Parathyroid adenoma (tissue), 2 donors: ENCODE measurements at regions not wholly inside any gene's neighbourhood (a gene's known extent, or its start where the extent isn't known, plus 50 kb on each side); places are given as distances from the start of the nearest gene placed in this dataset.

Experiments
- H2AFZ ChIP-seq: fragments of 300-600 bp; sonication (generic); one replicate; pipeline ENCODE4 v1.7.0; 2017; ENCODE audit warnings: antibody characterized with exemption, mild to moderate bottlenecking
- H3K27ac ChIP-seq: fragments of 300-600 bp; sonication (generic); one replicate; pipeline ENCODE4 v1.7.0; 2017
- H3K27me3 ChIP-seq: fragments of 300-600 bp; sonication (generic); one replicate; pipeline ENCODE4 v1.7.0; 2017; ENCODE audit warnings: low read length; ENCODE audit not compliant: control insufficient read depth, insufficient read depth
- H3K36me3 ChIP-seq: fragments of 300-600 bp; sonication (generic); one replicate; pipeline ENCODE4 v1.7.0; 2017; ENCODE audit warnings: low read length; ENCODE audit not compliant: control insufficient read depth, insufficient read depth
- H3K4me1 ChIP-seq: fragments of 300-600 bp; sonication (generic); one replicate; pipeline ENCODE4 v1.7.0; 2017; ENCODE audit warnings: control low read depth
- H3K4me2 ChIP-seq: fragments of 300-600 bp; sonication (generic); one replicate; pipeline ENCODE4 v1.7.0; 2017; ENCODE audit warnings: low read length
- H3K4me3 ChIP-seq: fragments of 300-600 bp; sonication (generic); one replicate; pipeline ENCODE4 v1.7.0; 2017; ENCODE audit warnings: low read depth, low read length
- H3K79me2 ChIP-seq: fragments of 300-600 bp; sonication (generic); one replicate; pipeline ENCODE4 v1.7.0; 2017; ENCODE audit warnings: control low read depth
- H3K9ac ChIP-seq: fragments of 300-600 bp; sonication (generic); one replicate; pipeline ENCODE4 v1.7.0; 2017; ENCODE audit warnings: mild to moderate bottlenecking
- H3K9me3 ChIP-seq: fragments of 300-600 bp; sonication (generic); one replicate; pipeline ENCODE4 v1.7.0; 2017; ENCODE audit warnings: low read length; ENCODE audit not compliant: control insufficient read depth
- CTCF ChIP-seq: fragments of 300-600 bp; sonication (generic); IDR thresholded peaks from one replicate; pipeline ENCODE4 v1.7.0; 2017; ENCODE audit warnings: antibody characterized with exemption, mild to moderate bottlenecking
- donor health status: primary hyperparathyroidism.

DNA sequence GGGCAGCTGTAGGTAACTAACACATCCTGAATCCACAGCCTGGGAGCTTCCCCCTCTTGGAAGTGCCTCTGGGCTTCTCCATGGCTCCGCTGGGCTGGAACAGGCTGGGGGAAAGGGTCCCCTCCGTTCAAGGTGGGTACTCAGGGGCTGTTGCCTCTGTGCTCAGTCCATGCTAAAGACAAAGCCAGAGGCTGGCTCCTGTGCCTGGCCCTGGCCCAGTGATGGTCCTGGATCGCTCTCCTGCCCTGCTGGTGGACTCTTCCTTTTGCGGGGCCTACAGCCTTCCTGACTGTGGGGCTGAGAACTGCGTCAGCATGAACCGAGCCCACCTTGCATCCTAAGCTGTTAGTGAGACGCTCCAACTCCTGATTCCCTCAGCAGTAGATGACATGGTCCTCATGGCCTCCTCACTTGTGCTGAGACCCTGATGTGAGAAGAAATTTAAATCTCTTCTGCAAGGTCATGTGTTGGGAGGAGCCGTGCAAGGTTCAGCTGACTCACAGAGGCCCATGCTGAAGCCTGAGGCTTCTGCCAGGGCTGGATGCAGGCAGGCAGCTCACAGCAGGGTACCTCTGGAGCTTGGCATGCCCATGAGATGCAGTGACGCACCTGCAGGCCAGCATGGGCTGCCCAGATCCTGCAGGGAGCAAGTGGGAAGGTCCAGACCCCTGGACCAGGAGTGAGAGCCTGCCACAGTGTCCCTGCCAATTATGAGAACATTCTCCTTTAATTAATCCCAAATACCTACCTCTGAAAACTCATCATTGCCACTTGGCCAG lies 1285.5 kb downstream of the TBC1D22A start:
- Histone ChIP-seq H3K9ac (no peak overlapping the region), H2AFZ (no peak overlapping the region), H3K4me2 (no peak overlapping the region), H3K36me3 (no peaks in the 10 kb centered on the region), H3K4me3 (no peak overlapping the region), H3K27ac (no peak overlapping the region), H3K4me1 (no peaks in the 10 kb centered on the region), H3K27me3 (no peaks in the 10 kb centered on the region), H3K9me3 (no peaks in the 10 kb centered on the region), H3K79me2 (no peaks in the 10 kb centered on the region)
- no peak for TF ChIP-seq CTCF

GRCh38 chr22:48045369-48045768 lies 1282.9 kb downstream of the TBC1D22A start:
- H3K4me1 ChIP-seq = no peaks in the 10 kb centered on the region
- H2AFZ ChIP-seq = no peak overlapping the region
- no peaks in the 10 kb centered on the region for H3K36me3 ChIP-seq
- H3K27me3 ChIP-seq = no peaks in the 10 kb centered on the region
- no peak overlapping the region for H3K9ac ChIP-seq
- no peak overlapping the region for H3K4me3 ChIP-seq
- no peak for TF ChIP-seq CTCF
- no peak overlapping the region for H3K27ac ChIP-seq
- H3K79me2 ChIP-seq = no peaks in the 10 kb centered on the region
- H3K4me2 ChIP-seq = no peak overlapping the region
- H3K9me3 ChIP-seq = no peaks in the 10 kb centered on the region

DNA sequence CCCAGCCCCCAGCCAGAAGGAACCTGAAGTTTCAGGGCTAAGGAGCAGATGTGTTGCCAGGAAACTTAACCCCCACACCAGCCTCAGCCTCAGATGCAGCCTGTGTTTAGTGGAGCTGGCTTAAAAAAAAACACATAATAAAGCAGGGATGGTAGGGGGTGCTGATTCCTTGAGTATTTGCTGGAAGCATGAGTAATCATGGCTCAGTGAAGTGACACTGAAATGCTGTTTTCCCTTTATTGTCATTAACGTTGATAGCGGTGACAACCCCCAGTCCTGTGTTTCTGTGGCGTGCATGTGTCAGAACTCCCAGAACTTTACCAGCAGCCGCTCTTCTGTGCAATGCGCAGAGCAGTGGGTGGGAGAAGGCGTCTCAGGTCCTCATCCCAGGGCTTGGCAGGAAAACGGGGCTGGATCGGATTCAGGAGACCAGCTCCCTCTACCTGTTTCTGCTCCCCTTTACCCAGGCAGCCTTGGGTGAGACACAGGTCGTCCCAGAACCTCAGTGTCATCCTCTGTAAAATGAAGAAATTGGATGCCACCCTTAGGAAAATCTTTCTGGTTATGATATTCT lies 1282.1 kb downstream of the TBC1D22A start:
- no peak overlapping the region for H3K4me2 ChIP-seq
- no peaks in the 10 kb centered on the region for H3K36me3 ChIP-seq
- no peaks in the 10 kb centered on the region for H3K9me3 ChIP-seq
- no peaks in the 10 kb centered on the region for H3K79me2 ChIP-seq
- no peak overlapping the region for H3K27ac ChIP-seq
- H3K4me3 ChIP-seq = no peak overlapping the region
- no peak overlapping the region for H3K9ac ChIP-seq
- H3K27me3 ChIP-seq = no peaks in the 10 kb centered on the region
- H3K4me1 ChIP-seq = no peaks in the 10 kb centered on the region
- TF ChIP-seq CTCF = no peak
- no peak overlapping the region for H2AFZ ChIP-seq

GRCh38 chr22:48043581-48043980 lies 1281.1 kb downstream of the TBC1D22A start:
- no peak for TF ChIP-seq CTCF
- no peaks in the 10 kb centered on the region for H3K79me2 ChIP-seq
- H3K36me3 ChIP-seq = no peaks in the 10 kb centered on the region
- H2AFZ ChIP-seq = no peak overlapping the region
- H3K27me3 ChIP-seq = no peaks in the 10 kb centered on the region
- H3K9ac ChIP-seq = no peak overlapping the region
- no peak overlapping the region for H3K4me2 ChIP-seq
- no peaks in the 10 kb centered on the region for H3K4me1 ChIP-seq
- H3K4me3 ChIP-seq = no peak overlapping the region
- no peak overlapping the region for H3K27ac ChIP-seq
- H3K9me3 ChIP-seq = no peaks in the 10 kb centered on the region
